ENCODE measurements at regions not wholly inside any gene's neighbourhood (a gene's known extent, or its start where the extent isn't known, plus 50 kb on each side); places are given as distances from the start of the nearest gene placed in this dataset.
"Not testable (repeated sequence)": the region's sequence is repeated elsewhere in the genome, so short reads cannot be mapped to it uniquely, and the experiment has no call there.

DNA sequence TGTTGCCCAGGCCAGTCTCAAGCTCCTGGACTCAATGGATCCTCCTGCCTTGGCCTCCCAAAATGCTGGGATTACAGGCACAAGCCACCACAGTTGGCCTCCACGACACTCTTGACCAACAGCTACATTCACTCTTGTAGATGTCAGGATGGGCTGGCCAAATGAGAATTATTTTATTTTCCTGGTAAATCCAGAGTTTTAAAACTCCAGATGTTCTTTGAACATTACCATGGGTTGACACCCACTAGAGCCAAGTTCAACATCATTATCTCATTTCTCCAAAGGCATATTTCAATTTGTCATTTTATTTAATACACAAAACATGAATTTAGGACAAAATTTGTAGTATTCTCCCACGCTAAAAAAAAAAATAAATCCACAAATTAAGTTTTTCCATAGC is 56.5 kb upstream of the FOXN3 start:
- H3K4me3 Mint-ChIP-seq: no peak overlapping the region
- DNase-seq (ENCODE audit: low spot score in 2 of 2, unreplicated experiment in 2 of 2): no peak
- H3K9me3 Mint-ChIP-seq: no peaks in the 10 kb centered on the region
- H3K27ac Mint-ChIP-seq: no peak overlapping the region
- TF ChIP-seq, protein P1, sequence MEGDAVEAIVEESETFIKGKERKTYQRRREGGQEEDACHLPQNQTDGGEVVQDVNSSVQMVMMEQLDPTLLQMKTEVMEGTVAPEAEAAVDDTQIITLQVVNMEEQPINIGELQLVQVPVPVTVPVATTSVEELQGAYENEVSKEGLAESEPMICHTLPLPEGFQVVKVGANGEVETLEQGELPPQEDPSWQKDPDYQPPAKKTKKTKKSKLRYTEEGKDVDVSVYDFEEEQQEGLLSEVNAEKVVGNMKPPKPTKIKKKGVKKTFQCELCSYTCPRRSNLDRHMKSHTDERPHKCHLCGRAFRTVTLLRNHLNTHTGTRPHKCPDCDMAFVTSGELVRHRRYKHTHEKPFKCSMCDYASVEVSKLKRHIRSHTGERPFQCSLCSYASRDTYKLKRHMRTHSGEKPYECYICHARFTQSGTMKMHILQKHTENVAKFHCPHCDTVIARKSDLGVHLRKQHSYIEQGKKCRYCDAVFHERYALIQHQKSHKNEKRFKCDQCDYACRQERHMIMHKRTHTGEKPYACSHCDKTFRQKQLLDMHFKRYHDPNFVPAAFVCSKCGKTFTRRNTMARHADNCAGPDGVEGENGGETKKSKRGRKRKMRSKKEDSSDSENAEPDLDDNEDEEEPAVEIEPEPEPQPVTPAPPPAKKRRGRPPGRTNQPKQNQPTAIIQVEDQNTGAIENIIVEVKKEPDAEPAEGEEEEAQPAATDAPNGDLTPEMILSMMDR (IDR thresholded peaks at IDR 0.05; ENCODE audit: unreplicated experiment): no peak
- H3K36me3 Mint-ChIP-seq: peaks cover 14% of the 10 kb centered on the region
- H3K27me3 Mint-ChIP-seq (ENCODE audit: low read depth): no peaks in the 10 kb centered on the region
- H3K4me1 Mint-ChIP-seq: peaks cover 3% of the 10 kb centered on the region

DNA sequence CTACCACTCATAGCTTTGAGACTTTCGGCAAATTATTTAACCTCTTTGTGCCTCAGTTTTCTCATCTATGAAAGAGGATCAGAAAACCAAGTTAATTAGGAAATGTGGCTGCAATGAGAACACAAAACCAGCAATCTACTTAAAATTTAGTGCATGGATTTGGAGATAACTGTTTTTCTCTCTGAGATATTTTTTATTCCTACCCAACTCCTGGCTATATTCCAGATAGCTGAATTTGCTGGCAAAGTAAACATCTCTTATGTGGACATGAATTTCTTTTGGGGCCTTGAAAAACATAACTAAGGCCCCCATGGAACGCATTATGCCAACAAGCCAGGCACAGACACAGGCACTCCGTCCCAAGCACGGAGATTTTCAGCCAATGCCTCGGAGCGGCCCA is 53.4 kb upstream of the FOXN3 start:
- H3K4me3 Mint-ChIP-seq: no peak overlapping the region
- TF ChIP-seq, protein P1 (IDR thresholded peaks at IDR 0.05; ENCODE audit: unreplicated experiment): no peak
- H3K27me3 Mint-ChIP-seq (ENCODE audit: low read depth): no peaks in the 10 kb centered on the region
- no peak overlapping the region for H3K27ac Mint-ChIP-seq
- DNase-seq (ENCODE audit: low spot score in 2 of 2, unreplicated experiment in 2 of 2): no peak
- peaks cover 16% of the 10 kb centered on the region for H3K36me3 Mint-ChIP-seq
- no peaks in the 10 kb centered on the region for H3K9me3 Mint-ChIP-seq
- peaks cover 3% of the 10 kb centered on the region for H3K4me1 Mint-ChIP-seq

DNA sequence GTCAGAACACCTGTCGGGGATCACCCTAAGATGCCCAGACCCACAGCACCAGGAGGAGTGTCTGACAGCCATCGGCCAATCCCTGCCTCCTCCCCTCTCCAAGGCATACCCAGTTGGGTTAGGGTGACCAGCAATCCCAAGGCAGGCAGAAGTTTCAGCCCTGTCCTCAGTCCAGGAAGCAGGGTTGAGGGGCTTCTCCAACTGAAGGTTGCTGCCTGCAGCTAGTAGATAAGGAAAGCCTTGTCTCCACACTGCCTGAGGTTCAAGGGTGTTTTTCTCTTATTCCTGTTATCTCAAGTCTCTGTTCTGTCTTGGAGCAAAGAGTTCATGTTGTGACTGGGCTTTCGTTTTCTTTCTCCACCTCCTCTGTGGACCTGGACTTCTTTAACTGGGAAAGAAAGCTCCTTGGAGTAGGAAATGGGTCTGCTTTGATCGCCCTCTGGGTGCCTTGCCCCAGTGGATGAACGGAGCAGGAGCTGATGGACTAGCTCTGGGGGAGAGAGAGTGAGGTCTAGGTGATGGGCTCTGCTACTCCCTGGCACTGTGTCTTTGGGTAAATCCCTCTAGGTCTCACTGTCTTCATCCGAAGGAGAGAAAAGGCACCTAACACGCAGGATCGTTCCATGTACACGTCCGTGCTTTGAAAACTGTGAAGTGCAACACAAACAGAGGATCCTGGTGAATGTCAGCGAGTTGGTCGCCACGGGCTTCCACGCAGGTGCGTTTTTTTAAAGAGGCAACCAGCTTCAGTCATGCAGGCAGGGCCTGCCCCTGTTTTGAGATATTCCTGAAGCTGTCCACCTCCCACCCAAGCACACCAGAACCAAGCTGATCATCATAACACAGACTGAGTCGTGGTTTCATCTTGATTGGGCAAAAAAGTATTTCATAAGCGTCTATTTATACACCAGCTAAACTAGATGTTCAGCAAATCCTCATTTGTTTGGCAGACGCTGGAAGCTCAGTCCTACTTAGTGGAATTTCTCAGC is 52.5 kb upstream of the FOXN3 start:
- DNase-seq (ENCODE audit: low spot score in 2 of 2, unreplicated experiment in 2 of 2): no peak
- Mint-ChIP-seq H3K27ac (no peak overlapping the region), H3K27me3 (ENCODE audit: low read depth) (no peaks in the 10 kb centered on the region), H3K4me1 (peaks cover 3% of the 10 kb centered on the region), H3K4me3 (no peak overlapping the region), H3K9me3 (no peaks in the 10 kb centered on the region), H3K36me3 (peaks cover 21% of the 10 kb centered on the region)
- TF ChIP-seq, protein P1 (IDR thresholded peaks at IDR 0.05; ENCODE audit: unreplicated experiment): no peak

DNA sequence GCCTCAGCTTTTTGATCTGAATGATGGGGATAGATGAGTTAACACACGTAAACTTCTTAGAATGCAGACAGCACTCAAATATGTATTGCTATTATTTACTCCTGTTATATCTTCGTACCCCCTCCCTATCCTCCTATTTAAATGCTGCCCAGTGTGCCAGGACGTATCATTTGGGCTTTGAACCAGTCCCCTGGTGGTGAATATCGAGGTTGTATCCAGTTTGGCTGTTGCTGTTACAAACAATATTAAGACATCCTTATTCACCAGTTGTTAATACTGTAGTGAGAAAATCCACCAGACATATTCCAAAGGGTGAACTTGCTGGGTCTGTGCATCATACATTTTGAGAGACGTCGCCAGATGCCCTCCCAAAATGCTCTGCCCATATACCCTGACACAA is 51.5 kb upstream of the FOXN3 start:
- peaks cover 3% of the 10 kb centered on the region for H3K4me1 Mint-ChIP-seq
- H3K27me3 Mint-ChIP-seq (ENCODE audit: low read depth): no peaks in the 10 kb centered on the region
- TF ChIP-seq, protein P1 (IDR thresholded peaks at IDR 0.05; ENCODE audit: unreplicated experiment): no peak
- no peak for DNase-seq (ENCODE audit: low spot score in 2 of 2, unreplicated experiment in 2 of 2)
- no peak overlapping the region for H3K4me3 Mint-ChIP-seq
- H3K36me3 Mint-ChIP-seq: peaks cover 18% of the 10 kb centered on the region
- H3K9me3 Mint-ChIP-seq: no peaks in the 10 kb centered on the region
- H3K27ac Mint-ChIP-seq: no peak overlapping the region

DNA sequence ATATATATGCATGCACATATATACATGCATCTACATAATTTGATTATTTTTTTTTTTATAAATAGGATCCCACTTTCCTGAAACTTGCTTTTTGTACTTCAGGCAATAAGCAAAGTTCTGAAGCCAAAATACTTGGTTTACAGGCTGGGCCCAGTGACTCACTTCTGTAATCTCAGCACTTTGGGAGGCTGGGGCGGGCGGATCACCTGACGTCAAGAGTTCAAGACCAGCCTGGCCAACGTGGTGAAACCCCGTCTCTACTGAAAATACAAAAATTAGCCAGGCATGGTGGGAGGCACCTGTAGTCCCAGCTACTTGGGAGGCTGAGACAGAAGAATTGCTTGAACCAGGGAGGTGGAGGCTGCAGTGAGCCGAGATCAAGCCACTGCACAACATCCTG is 51.0 kb upstream of the FOXN3 start:
- H3K27ac Mint-ChIP-seq; DNase-seq (ENCODE audit: low spot score in 2 of 2, unreplicated experiment in 2 of 2); H3K4me3 Mint-ChIP-seq; H3K27me3 Mint-ChIP-seq (ENCODE audit: low read depth); H3K9me3 Mint-ChIP-seq; H3K4me1 Mint-ChIP-seq: not testable (repeated sequence)
- peaks cover 14% of the 10 kb centered on the region for H3K36me3 Mint-ChIP-seq

DNA sequence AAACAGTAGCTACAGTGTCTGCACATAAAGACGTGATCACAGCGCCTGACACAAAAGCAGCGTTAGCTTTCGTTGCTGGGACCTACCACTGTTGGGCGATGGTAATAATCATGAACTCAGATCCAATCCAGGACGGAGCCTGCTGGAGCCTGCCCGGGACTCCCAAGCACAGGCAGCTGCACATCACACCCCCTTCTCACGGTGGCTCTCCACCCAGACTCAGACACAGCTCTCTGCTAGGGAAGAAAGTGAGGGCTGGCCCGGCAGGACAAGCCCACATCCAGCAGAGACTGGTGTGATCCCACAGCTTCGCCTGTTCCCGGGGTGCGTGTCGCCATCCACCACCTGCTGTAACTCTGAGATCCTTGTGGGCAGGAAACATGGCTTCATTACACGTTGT is 49.9 kb upstream of the FOXN3 start:
- Mint-ChIP-seq H3K27me3 (ENCODE audit: low read depth) (no peaks in the 10 kb centered on the region), H3K4me1 (peaks cover 3% of the 10 kb centered on the region), H3K9me3 (no peaks in the 10 kb centered on the region), H3K36me3 (peaks cover 14% of the 10 kb centered on the region), H3K4me3 (no peak overlapping the region), H3K27ac (no peak overlapping the region)
- TF ChIP-seq, protein P1 (IDR thresholded peaks at IDR 0.05; ENCODE audit: unreplicated experiment): no peak
- no peak for DNase-seq (ENCODE audit: low spot score in 2 of 2, unreplicated experiment in 2 of 2)

Measured in mesothelial cell of epicardium (in vitro differentiated cells).